ENCODE measurements at regions not wholly inside any gene's neighbourhood (a gene's known extent, or its start where the extent isn't known, plus 50 kb on each side); places are given as distances from the start of the nearest gene placed in this dataset.

- DNase-seq (ENCODE audit: low spot score): no peak
These were observed 349.3 kb upstream of the SALL3 start for GRCh38 chr18:78630356-78630755.

GRCh38 chr18:78630981-78631510 is 348.6 kb upstream of the SALL3 start:
- no peak for DNase-seq (ENCODE audit: low spot score)

- no peak for DNase-seq (ENCODE audit: low spot score)
These were observed 347.5 kb upstream of the SALL3 start for GRCh38 chr18:78632111-78632541.

GRCh38 chr18:78634061-78634696 is 345.4 kb upstream of the SALL3 start:
- no peak for DNase-seq (ENCODE audit: low spot score)

- DNase-seq (ENCODE audit: low spot score): no peak
These were observed 344.4 kb upstream of the SALL3 start for GRCh38 chr18:78635093-78635800.

GRCh38 chr18:78636260-78636659 is 343.4 kb upstream of the SALL3 start:
- no peak for DNase-seq (ENCODE audit: low spot score)

GRCh38 chr18:78637442-78638402 is 341.9 kb upstream of the SALL3 start:
- DNase-seq (ENCODE audit: low spot score): no peak

- no peak for DNase-seq (ENCODE audit: low spot score)
These were observed 340.3 kb upstream of the SALL3 start for GRCh38 chr18:78639006-78639950.

- DNase-seq (ENCODE audit: low spot score): no peak
These were observed 339.2 kb upstream of the SALL3 start for GRCh38 chr18:78640246-78640995.

GRCh38 chr18:78641689-78642231 is 337.9 kb upstream of the SALL3 start:
- no peak for DNase-seq (ENCODE audit: low spot score)

GRCh38 chr18:78642296-78642951 is 337.2 kb upstream of the SALL3 start:
- no peak for DNase-seq (ENCODE audit: low spot score)

GRCh38 chr18:78643004-78643403 is 336.6 kb upstream of the SALL3 start:
- DNase-seq (ENCODE audit: low spot score): no peak

- DNase-seq (ENCODE audit: low spot score): no peak
These were observed 335.6 kb upstream of the SALL3 start for GRCh38 chr18:78643981-78644380.

GRCh38 chr18:78645216-78645615 is 334.4 kb upstream of the SALL3 start:
- no peak for DNase-seq (ENCODE audit: low spot score)

GRCh38 chr18:78647018-78647417 is 332.6 kb upstream of the SALL3 start:
- DNase-seq (ENCODE audit: low spot score): no peak

- DNase-seq (ENCODE audit: low spot score): no peak
These were observed 330.2 kb upstream of the SALL3 start for GRCh38 chr18:78649421-78649820.

- DNase-seq (ENCODE audit: low spot score): no peak
These were observed 328.7 kb upstream of the SALL3 start for GRCh38 chr18:78650926-78651325.

- no peak for DNase-seq (ENCODE audit: low spot score)
These were observed 327.5 kb upstream of the SALL3 start for GRCh38 chr18:78652001-78652545.

GRCh38 chr18:78655921-78656320 is 323.7 kb upstream of the SALL3 start:
- DNase-seq (ENCODE audit: low spot score): no peak

Measured in activated CD4-positive, alpha-beta T cell treated with anti-CD3 and anti-CD28 coated beads, Interleukin-2, Interleukin-4, amounts not matched to agents 100 ng/mL and 50 ng/mL, durations not matched to agents 16 hours and 8 hours (primary cell).